KOPT-K1 (cell line): ENCODE measurements at regions not wholly inside any gene's neighbourhood (a gene's known extent, or its start where the extent isn't known, plus 50 kb on each side); places are given as distances from the start of the nearest gene placed in this dataset.

Experiments
- H3K27ac ChIP-seq: fragments of 200-600 bp; sonication (generic); 2 replicates; pipeline ENCODE4 v1.5.1; 2016; ENCODE audit warnings: antibody characterized with exemption, mild to moderate bottlenecking, low read depth, low read length; ENCODE audit not compliant: poor library complexity, severe bottlenecking
- H3K36me3 ChIP-seq: fragments of 200-600 bp; sonication (generic); 2 replicates; pipeline ENCODE4 v1.5.1; 2017; ENCODE audit warnings: antibody characterized with exemption, mild to moderate bottlenecking, low read length, moderate library complexity; ENCODE audit not compliant: insufficient read depth
- H3K9me3 ChIP-seq: fragments of 200-600 bp; sonication (generic); 2 replicates; pipeline ENCODE4 v1.5.1; 2017; ENCODE audit warnings: antibody characterized with exemption, low read length, mild to moderate bottlenecking; ENCODE audit not compliant: insufficient read depth, poor library complexity, severe bottlenecking

DNA sequence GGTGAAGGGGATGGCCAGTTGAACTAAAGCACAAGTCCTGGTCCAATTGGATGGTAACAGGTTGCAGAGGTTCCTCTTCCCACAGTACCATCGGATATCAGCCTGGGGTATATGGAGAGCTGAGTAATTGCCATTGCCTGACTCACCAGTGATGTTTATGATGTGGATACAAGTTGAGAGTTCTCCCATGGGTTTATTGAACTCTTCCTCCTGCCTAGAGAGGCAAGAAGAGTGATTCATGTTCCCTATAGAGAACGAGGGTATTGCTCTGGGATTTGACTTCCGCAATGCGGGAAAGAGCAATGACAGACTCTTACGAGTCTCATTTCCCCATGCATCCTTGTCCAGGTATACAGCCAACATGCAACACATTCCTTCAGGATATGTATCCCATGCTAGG is 111.3 kb upstream of the PCDH9 start:
- Histone ChIP-seq H3K27ac (no peak overlapping the region), H3K36me3 (no peaks in the 10 kb centered on the region), H3K9me3 (no peaks in the 10 kb centered on the region)

DNA sequence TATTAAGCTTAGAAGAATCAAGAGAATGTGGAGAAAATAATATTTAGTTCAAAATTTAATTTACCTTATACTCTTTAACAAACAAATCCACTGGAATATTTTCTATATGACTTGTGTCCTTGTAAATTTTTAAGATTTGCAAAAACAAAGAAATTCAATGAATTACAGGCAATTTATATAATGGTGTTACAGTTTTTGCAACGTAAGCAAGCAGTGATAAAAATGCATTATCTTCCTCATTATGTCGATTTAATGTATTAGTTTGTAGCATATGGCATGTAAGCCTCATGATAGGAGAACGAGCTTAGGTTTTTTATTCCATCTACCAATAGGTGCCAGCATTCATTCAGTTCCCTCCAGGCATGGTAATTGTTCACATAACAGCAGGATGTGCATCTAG is 100.0 kb upstream of the PCDH9 start:
- H3K27ac ChIP-seq = no peak overlapping the region
- H3K36me3 ChIP-seq = no peaks in the 10 kb centered on the region
- no peaks in the 10 kb centered on the region for H3K9me3 ChIP-seq

DNA sequence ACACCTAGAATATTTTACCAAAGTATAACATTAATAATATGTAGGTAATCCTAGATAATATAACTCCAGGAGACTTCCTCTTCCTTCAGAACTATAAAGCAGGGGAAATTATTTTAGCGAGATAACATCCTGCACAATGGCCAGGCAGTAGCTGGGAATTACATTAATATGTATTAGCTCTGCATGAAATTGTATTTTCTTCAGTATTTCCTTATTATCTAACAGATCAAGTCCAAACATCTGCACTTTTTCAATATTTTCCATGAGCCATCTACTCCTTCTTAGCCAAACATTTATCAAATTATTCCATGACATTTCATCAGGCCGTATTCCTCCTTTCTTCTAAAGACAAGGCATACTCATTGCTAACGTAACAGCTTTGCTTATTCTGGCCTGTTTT is 98.8 kb upstream of the PCDH9 start:
- H3K27ac ChIP-seq = no peak overlapping the region
- H3K9me3 ChIP-seq = no peaks in the 10 kb centered on the region
- no peaks in the 10 kb centered on the region for H3K36me3 ChIP-seq

- H3K36me3 ChIP-seq = no peaks in the 10 kb centered on the region
- no peak overlapping the region for H3K27ac ChIP-seq
- no peaks in the 10 kb centered on the region for H3K9me3 ChIP-seq
Observed at GRCh38 chr13:67318860-67319259, 88.7 kb upstream of the PCDH9 start.

- Histone ChIP-seq H3K36me3 (no peaks in the 10 kb centered on the region), H3K27ac (no peak overlapping the region), H3K9me3 (no peaks in the 10 kb centered on the region)
Observed at GRCh38 chr13:67318398-67318797, 88.3 kb upstream of the PCDH9 start.

DNA sequence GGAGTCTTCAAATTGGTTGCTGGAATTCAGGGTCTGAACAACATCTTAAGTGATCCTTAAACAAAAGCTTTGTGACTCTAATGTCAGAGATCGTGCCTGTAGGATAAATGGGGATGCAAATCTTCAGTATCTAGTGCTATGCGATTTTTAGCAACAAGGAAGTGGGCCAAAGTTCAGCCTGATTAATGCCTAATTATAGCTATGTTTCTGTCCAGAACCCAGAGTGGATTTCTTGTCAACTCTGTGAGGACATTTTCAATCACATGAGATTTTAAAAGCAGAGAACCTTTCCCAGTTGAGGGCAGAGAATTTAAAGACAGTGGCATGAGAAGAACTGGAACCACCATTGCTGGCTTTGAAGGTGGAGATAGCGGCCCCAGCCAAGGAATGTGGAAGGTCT is 84.3 kb upstream of the PCDH9 start:
- Histone ChIP-seq H3K36me3 (no peaks in the 10 kb centered on the region), H3K27ac (no peak overlapping the region), H3K9me3 (no peaks in the 10 kb centered on the region)

DNA sequence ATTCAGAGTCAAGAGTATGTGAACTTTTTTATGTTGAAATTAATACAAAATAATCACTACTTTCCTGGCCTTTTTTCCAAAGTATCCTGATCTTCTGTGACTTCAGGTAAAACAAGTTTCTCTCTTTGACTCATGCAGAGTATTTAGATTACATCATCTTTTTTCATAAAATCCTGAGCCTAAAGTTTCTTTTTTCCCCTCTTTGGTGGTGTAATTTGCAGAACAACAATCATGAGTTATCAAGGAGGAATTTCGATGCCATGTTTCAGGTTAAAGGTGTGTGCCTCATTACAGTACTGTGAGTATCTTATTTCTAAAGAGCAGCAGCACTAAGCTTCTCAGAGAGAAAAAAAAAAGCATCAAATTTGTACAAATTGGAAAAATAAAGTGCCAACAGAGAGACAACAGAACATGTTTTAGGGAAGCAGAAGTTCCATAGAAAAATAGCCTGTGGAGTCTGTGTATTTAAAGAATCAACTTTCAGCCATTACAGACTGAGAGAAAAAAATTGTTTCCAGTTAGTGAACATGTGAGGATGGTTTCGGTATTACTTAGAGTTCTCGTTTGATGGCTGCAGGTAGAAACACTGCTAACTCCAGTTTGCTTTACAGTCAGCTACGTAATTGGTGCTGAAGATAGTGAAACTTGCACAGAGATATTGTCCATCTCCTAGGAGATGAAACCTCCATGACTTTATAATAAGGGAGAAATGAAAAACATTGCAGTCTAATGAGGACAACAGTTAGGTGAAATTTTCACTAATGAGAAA is 78.1 kb upstream of the PCDH9 start:
- H3K27ac ChIP-seq = no peak overlapping the region
- no peaks in the 10 kb centered on the region for H3K36me3 ChIP-seq
- no peaks in the 10 kb centered on the region for H3K9me3 ChIP-seq

DNA sequence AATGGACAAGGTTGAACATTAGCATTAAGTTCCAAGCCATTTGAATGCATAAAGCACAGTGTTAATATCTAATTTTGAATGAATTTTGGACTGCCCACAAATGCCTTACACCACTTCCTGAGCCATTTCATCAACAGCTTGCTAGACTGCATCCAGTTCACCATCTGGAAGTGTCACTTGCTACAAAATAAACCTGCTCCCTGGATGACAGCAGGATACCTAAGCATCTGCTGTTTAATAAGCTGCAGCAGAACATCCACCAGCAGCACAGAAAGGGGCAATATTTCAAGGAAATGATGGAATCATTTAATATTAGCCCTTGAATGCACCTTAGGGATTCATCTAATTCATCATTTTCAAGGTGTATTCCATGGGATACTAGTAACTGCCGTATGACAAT is 76.6 kb upstream of the PCDH9 start:
- Histone ChIP-seq H3K9me3 (no peaks in the 10 kb centered on the region), H3K36me3 (no peaks in the 10 kb centered on the region), H3K27ac (no peak overlapping the region)

GRCh38 chr13:67303661-67304333 is 73.7 kb upstream of the PCDH9 start:
- no peaks in the 10 kb centered on the region for H3K36me3 ChIP-seq
- no peak overlapping the region for H3K27ac ChIP-seq
- H3K9me3 ChIP-seq = no peaks in the 10 kb centered on the region

GRCh38 chr13:67299751-67300150 is 69.6 kb upstream of the PCDH9 start:
- Histone ChIP-seq H3K27ac (no peak overlapping the region), H3K36me3 (no peaks in the 10 kb centered on the region), H3K9me3 (no peaks in the 10 kb centered on the region)

- Histone ChIP-seq H3K36me3 (no peaks in the 10 kb centered on the region), H3K9me3 (no peaks in the 10 kb centered on the region), H3K27ac (no peak overlapping the region)
Observed at GRCh38 chr13:67299072-67299635, 69.0 kb upstream of the PCDH9 start.

GRCh38 chr13:67298297-67298696 is 68.2 kb upstream of the PCDH9 start:
- Histone ChIP-seq H3K27ac (no peak overlapping the region), H3K36me3 (no peaks in the 10 kb centered on the region), H3K9me3 (no peaks in the 10 kb centered on the region)

- H3K9me3 ChIP-seq = no peaks in the 10 kb centered on the region
- H3K27ac ChIP-seq = no peak overlapping the region
- no peaks in the 10 kb centered on the region for H3K36me3 ChIP-seq
Observed at GRCh38 chr13:67296511-67296910, 66.4 kb upstream of the PCDH9 start.

DNA sequence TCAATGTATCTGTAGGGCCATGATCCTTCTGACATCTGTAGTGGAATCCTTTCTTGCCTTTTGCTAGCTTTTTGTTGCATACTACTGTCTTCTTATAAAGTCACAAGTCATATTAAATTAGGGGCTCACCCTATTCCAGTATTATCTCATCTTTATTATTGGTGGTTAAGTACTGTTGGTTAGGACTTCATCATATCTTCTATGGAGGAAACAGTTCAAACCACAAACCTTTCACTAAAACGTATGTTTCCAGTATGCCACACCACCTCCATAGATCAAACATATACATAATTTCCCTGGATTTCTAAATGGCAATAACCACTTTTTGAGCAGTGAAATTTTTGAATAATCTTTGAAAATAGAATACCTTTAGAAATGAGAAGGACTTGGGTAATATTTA is 62.8 kb upstream of the PCDH9 start:
- no peak overlapping the region for H3K27ac ChIP-seq
- no peaks in the 10 kb centered on the region for H3K9me3 ChIP-seq
- H3K36me3 ChIP-seq = no peaks in the 10 kb centered on the region

- Histone ChIP-seq H3K9me3 (no peaks in the 10 kb centered on the region), H3K27ac (no peak overlapping the region)
Observed at GRCh38 chr13:67285611-67286010, 55.5 kb upstream of the PCDH9 start.

DNA sequence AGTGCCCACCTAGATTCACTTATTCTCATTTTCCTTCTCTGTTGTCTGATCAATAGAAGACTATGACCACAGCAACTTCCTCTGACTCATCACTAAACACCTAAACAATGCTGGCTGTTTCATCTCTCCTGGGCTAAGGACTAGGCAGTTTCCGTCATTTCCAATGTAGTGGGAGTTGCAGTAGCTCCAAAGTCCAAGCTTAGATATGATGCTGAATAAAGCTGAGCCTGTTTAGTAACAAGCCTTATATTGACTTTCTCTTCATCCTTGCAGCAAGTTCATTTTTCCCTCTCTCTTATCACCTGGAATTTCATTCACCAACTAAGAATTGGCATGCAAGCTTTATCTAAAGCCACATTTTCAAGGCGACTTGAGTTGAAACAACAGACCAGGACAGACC is 53.5 kb upstream of the PCDH9 start:
- Histone ChIP-seq H3K27ac (no peak overlapping the region), H3K9me3 (no peaks in the 10 kb centered on the region), H3K36me3 (no peaks in the 10 kb centered on the region)

More at GRCh38 chr13:67285611-67286010, 55.5 kb upstream of the PCDH9 start:
- H3K36me3 ChIP-seq = no peaks in the 10 kb centered on the region
